ENCODE measurements at regions not wholly inside any gene's neighbourhood (a gene's known extent, or its start where the extent isn't known, plus 50 kb on each side); places are given as distances from the start of the nearest gene placed in this dataset.

GRCh38 chr11:62073061-62073460 lies 50.8 kb upstream of the INCENP start:
- no peak for DNase-seq

DNA sequence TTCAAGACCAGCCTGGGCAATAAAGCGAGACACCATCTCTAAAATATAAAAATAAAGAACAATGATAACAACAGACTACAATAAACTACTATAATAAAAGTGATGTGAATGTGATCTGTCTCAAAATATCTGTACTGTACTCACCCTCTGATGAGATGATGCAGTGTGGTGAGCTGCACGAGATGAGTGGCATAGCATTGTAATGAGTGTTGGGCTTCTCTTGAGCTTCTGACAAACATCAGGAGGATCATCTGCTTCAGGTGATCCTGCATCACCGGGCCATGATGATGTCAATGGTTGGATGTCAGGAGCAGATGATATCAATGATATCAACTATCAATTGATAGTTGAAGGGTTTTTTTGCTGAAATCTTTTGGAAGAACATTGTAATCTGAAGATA lies 52.4 kb upstream of the INCENP start:
- DNase-seq: no peak

GRCh38 chr11:62069986-62070919 lies 53.6 kb upstream of the INCENP start:
- no peak for DNase-seq

DNA sequence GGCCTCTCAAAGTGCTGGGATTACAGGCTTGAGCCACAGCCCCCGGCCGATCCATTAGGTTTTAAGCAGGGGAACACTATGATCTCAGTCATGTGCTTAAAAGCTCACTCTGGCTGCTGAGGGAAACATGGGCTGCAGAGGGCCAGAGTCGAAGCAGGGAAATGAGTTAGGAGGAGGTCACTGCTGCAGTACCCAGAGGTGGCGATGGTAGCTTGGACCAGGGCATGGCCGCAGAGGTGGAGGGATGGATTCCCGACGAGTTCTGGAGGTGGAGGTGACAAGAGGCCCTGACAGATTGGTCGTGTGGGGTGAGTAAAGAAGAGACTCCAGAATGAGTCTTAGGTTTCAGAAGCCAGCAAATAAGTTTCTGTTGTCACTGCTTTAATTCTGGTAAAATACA lies 54.4 kb upstream of the INCENP start:
- DNase-seq: no peak

DNA sequence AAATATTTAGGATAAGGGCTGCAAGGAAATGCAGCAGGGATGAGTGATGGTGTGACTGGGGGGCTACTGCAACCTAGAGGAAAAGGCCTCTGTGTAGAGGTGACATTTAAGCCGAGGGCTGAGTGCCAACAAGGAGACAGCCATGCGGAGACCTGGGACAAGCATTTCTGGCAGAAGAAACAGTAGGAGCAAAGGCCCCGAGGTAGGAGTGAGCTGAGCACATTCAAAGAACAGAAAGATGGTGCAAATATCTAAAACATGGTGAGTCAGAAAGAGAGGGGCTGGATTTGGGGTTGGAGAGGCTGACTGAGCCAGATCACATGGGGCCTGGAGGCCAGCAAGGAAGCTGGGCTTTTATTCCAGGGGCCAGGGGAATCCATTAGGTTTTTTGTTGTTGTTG lies 55.1 kb upstream of the INCENP start:
- no peak for DNase-seq

GRCh38 chr11:62067741-62068140 lies 56.1 kb upstream of the INCENP start:
- DNase-seq: no peak

DNA sequence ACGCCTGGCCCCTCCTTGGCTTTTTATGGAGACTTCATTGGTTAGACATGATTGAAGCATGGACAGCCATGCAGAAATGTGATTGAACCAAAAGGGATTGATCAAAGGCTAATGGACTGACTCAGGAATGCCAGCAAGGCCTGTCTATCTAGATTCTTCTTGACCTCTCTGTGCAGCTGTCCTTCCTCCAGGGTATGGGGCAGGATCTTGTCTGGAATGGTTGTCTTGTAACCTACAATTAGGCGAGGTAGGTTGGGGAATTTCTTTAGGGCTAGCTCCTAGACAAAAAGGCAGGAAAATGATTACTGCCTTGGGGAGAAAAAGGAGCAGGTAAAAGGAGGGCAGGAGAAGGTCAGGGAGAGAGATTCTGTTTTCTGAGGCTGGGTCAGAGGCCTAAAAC lies 59.6 kb upstream of the INCENP start:
- no peak for DNase-seq

GRCh38 chr11:62062223-62062861 lies 61.5 kb upstream of the INCENP start:
- no peak for DNase-seq

DNA sequence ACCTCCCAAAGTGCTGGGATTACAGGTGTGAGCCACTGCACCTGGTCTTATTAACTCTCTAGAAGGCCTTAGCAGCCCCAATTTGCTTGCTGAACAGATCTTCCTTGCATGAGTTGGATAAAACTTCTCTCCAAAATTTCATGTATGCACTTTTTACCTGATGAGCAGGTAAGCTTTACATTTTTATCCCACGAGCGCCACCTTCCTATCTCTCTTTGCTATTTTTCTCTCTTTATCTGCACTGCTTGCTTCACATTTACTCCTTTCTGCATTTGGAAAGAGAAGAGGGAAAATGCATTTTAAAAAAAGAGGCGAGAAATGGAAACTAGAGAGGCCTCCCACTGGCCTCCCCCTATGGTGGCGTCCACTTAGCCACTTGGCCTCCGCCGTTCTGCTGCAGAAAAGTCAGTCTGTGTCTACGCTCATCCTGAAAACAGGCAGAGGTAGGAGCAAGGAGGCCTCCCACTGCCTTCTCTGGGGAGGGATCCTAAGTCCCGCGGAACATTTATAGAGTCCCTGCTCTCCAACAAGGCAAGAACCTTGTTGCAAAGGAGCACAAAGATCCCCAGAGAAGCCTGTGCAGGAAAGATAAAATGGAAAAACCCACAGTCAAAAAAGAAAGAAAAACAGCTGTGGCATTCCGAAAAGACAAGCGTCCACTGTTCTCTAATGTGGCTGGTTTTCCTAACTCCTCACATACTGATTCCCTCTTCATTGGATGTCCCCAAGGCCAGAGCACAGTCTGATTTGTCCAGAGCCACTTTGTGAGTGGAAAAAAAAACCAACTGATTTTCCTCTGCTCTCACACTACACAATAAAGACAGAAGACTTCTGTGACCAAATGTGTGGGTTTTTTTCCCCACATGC lies 62.2 kb upstream of the INCENP start:
- DNase-seq: peak; percentile 7

DNA sequence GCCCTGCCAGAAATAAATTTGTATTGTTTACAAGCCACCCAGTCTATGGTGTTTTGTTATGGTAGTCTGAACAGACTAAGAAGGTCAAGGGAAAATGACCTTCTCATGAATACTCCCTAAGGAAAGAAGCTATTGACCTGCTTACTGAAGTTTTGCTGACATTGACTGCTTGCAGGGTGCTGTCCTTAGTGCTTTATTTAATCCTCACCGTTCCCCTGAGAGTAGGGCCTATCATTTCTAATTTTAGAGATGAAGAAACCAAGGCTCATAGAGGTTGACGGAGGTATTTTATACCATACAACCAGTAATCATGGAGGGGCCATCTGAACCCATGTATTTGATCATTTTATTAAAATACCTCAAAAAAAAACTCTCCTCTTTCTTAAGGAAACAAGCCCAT lies 66.7 kb upstream of the INCENP start:
- DNase-seq: no peak

- DNase-seq: no peak
Observed at GRCh38 chr11:62055970-62056369, 67.8 kb upstream of the INCENP start.

GRCh38 chr11:62054484-62055121 lies 69.2 kb upstream of the INCENP start:
- DNase-seq: no peak

GRCh38 chr11:62054081-62054480 lies 69.7 kb upstream of the INCENP start:
- DNase-seq: no peak

DNA sequence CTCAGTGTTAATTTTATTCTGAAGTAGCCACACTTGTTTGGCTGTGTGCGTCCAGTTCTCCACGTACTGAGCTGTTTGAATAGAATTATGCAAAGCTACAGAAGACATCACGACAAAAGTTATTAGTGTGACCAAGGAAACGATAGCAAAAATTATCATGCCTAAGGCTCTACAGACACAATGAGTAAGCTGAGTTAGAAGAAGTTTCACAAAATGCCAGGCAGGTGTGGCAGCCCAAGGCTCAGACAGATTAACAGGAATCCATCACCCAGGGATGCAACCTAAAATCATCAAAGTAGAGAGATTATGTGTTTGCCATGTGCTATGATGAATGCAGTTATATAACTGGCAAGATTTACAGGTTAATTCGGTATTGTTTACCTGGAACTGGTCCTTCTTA lies 73.1 kb upstream of the INCENP start:
- no peak for DNase-seq

DNA sequence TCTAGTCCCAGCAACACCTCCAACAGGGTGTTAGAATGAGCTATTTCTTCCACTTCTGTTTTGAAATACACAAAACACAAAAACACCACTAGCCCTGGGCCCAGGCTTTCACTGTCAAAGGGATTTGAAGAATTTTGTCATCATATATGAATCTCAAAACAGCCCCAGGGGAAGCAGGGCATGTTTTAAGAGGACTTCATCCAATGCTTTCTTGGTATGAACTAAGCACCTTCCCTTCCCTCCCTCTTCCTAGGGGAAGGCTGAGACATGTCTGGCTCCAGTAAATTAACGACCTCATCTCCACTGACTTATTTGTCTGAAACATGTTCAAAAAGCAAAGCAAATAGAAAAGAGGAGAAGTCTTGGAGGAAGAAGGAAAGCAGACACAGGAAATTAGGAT lies 75.7 kb upstream of the INCENP start:
- DNase-seq: no peak

DNA sequence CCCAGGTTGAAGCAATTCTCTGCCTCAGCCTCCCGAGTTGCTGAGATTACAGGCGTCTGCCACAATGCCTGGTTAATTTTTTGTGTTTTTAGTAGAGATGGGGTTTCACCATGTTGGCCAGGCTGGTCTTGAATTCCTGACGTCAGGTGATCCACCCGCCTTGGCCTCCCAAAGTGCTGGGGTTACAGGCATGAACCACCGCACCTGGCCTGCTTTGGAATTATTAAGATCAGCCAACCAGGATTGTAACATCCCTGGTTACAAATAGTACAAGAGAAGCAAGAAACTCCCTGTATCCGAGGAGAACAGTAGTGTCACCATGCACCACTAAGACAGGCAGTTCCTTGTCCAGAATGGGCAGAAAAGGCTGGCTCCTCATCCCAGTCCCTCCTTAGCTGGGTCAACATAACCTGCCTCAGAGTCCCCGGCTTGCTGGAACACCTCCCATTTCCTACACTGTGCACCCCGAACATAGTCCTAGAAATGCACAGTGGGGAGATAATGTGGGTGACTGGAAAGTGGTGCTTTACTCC lies 77.2 kb upstream of the INCENP start:
- no peak for DNase-seq

- no peak for DNase-seq
Observed at GRCh38 chr11:62044639-62045121, 77.2 kb upstream of the FTH1 start.

DNA sequence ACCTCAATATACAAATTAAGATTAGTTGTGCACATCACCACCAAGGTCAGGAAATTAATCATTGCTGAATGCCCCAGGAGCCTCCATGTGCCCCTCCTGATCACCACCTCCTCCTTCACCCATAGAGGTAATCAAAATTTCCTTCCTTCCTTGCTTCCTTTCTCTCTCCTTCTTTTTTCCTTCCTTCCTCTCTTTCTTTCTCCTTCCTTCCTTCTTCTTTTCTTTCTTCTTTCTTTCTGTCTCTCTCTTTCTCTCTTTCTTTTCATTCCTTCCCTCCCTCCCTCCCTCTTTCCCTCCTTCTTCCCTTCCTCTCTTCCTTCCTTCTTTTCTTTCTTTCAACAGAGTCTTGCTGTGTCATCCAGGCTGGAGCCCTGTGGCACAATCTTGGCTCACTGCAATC lies 67.9 kb upstream of the FTH1 start:
- DNase-seq: no peak

- no peak for DNase-seq
Observed at GRCh38 chr11:62034036-62034338, 66.6 kb upstream of the FTH1 start.

GRCh38 chr11:62033191-62034035 lies 66.0 kb upstream of the FTH1 start:
- DNase-seq: no peak

DNA sequence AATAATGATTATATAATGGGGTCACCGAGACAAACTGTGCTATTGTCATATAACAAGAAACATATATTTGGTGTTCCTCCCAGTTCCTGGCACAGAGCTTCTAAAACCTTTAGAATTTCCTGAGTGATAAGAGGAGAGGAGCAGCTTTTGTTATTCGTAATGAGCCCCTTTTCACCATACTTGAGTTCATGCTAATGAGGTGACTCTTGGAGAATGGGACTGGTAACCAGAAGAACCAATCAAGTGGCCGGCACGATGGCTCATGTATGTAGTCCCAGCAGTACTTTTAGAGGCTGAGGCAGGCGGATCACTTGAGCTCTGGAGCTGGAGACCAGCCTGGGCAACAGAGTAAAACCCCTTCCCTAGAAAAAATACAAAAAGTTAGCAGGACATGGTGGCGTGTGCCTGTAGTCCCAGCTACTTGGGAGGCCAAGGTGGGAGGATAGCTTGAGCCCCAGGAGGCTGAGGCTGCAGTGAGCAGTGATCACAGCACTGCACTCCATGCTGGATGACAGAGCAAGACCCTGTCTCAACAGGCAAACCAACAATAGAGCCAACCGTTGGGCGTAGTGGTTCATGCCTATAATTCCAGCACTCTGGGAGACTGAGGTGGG lies 62.7 kb upstream of the FTH1 start:
- DNase-seq: no peak

Measured in occipital lobe (tissue), 1 donor.